ENCODE measurements at regions not wholly inside any gene's neighbourhood (a gene's known extent, or its start where the extent isn't known, plus 50 kb on each side); places are given as distances from the start of the nearest gene placed in this dataset.

- H3K36me3 ChIP-seq (ENCODE audit: low read depth) = no peaks in the 10 kb centered on the region
- no peak overlapping the region for H3K4me3 ChIP-seq (ENCODE audit: severe bottlenecking)
- ATAC-seq (ENCODE audit: low read depth) = no peak
- H3K9me3 ChIP-seq (ENCODE audit: severe bottlenecking) = no peaks in the 10 kb centered on the region
- DNase-seq (ENCODE audit: low spot score) = no peak
- H3K27me3 ChIP-seq (ENCODE audit: insufficient read depth, poor library complexity, severe bottlenecking) = peaks cover 5% of the 10 kb centered on the region
- no peak overlapping the region for H3K27ac ChIP-seq (ENCODE audit: poor library complexity, severe bottlenecking)
- H3K4me1 ChIP-seq (ENCODE audit: insufficient read depth, poor library complexity, severe bottlenecking) = no peaks in the 10 kb centered on the region
- TF ChIP-seq CTCF (IDR thresholded peaks at IDR 0.05; ENCODE audit: poor library complexity, severe bottlenecking) = no peak
Observed at GRCh38 chr1:83515578-83516154, 483.3 kb downstream of the TTLL7 start.

GRCh38 chr1:83512373-83513193 is 486.3 kb downstream of the TTLL7 start:
- H3K9me3 ChIP-seq (ENCODE audit: severe bottlenecking) = no peaks in the 10 kb centered on the region
- no peak for DNase-seq (ENCODE audit: low spot score)
- H3K27ac ChIP-seq (ENCODE audit: poor library complexity, severe bottlenecking) = no peak overlapping the region
- no peak for TF ChIP-seq CTCF (IDR thresholded peaks at IDR 0.05; ENCODE audit: poor library complexity, severe bottlenecking)
- no peaks in the 10 kb centered on the region for H3K4me1 ChIP-seq (ENCODE audit: insufficient read depth, poor library complexity, severe bottlenecking)
- H3K36me3 ChIP-seq (ENCODE audit: low read depth) = no peaks in the 10 kb centered on the region
- peaks cover 5% of the 10 kb centered on the region for H3K27me3 ChIP-seq (ENCODE audit: insufficient read depth, poor library complexity, severe bottlenecking)
- no peak for ATAC-seq (ENCODE audit: low read depth)
- H3K4me3 ChIP-seq (ENCODE audit: severe bottlenecking) = no peak overlapping the region

- no peak for ATAC-seq (ENCODE audit: low read depth)
- Histone ChIP-seq H3K4me3 (ENCODE audit: severe bottlenecking) (no peak overlapping the region), H3K27ac (ENCODE audit: poor library complexity, severe bottlenecking) (no peak overlapping the region), H3K9me3 (ENCODE audit: severe bottlenecking) (no peaks in the 10 kb centered on the region), H3K36me3 (ENCODE audit: low read depth) (no peaks in the 10 kb centered on the region), H3K4me1 (ENCODE audit: insufficient read depth, poor library complexity, severe bottlenecking) (no peaks in the 10 kb centered on the region), H3K27me3 (ENCODE audit: insufficient read depth, poor library complexity, severe bottlenecking) (peaks cover 5% of the 10 kb centered on the region)
- DNase-seq (ENCODE audit: low spot score) = no peak
- no peak for TF ChIP-seq CTCF (IDR thresholded peaks at IDR 0.05; ENCODE audit: poor library complexity, severe bottlenecking)
Observed at GRCh38 chr1:83511146-83511726, 487.7 kb downstream of the TTLL7 start.

GRCh38 chr1:83509301-83509781 is 489.6 kb downstream of the TTLL7 start:
- Histone ChIP-seq H3K4me3 (ENCODE audit: severe bottlenecking) (no peak overlapping the region), H3K36me3 (ENCODE audit: low read depth) (no peaks in the 10 kb centered on the region), H3K4me1 (ENCODE audit: insufficient read depth, poor library complexity, severe bottlenecking) (no peaks in the 10 kb centered on the region), H3K27me3 (ENCODE audit: insufficient read depth, poor library complexity, severe bottlenecking) (peaks cover 5% of the 10 kb centered on the region), H3K9me3 (ENCODE audit: severe bottlenecking) (no peaks in the 10 kb centered on the region), H3K27ac (ENCODE audit: poor library complexity, severe bottlenecking) (no peak overlapping the region)
- no peak for DNase-seq (ENCODE audit: low spot score)
- ATAC-seq (ENCODE audit: low read depth) = no peak
- TF ChIP-seq CTCF (IDR thresholded peaks at IDR 0.05; ENCODE audit: poor library complexity, severe bottlenecking) = no peak
